Endothelial cell of umbilical vein (primary cell): ENCODE measurements at regions not wholly inside any gene's neighbourhood (a gene's known extent, or its start where the extent isn't known, plus 50 kb on each side); places are given as distances from the start of the nearest gene placed in this dataset.

Experiments used
- BruUV-seq: library from RNA; stranded (reverse); fragments of 400-500 nt; replicated peaks from 2 replicates; lab custom pipeline; 2021; lab: Mats Ljungman, UMichigan
- CTCF ChIA-PET: fragments of 300-600, 350-600 bp; sonication (Branson Sonifier 250); formaldehyde crosslinking; loops from one replicate; lab custom pipeline; 2021; ENCODE audit warnings: antibody characterized with exemption, inconsistent platforms; lab: Charles Lee
- POLR2A ChIA-PET: fragments of 300-600, 350-600 bp; sonication (Branson Sonifier 250); formaldehyde crosslinking; loops from one replicate; lab custom pipeline; 2021; ENCODE audit warnings: antibody characterized with exemption, inconsistent platforms; lab: Charles Lee
- DNase-seq: peaks from one replicate; pipeline ENCODE4 v3.0.0-alpha.2; 2011; ENCODE audit warnings: low read depth, low spot score
- FAIRE-seq: peaks from 2 replicates; lab custom pipeline; 2011; peaks lifted over from hg19 to GRCh38; lab: Jason Lieb, UNC
- H2AFZ ChIP-seq: 2 replicates; pipeline ENCODE4 v1.6.0; 2012; ENCODE audit warnings: low read depth, low read length, control low read depth, inconsistent platforms
- H3K27ac ChIP-seq: 2 replicates; pipeline ENCODE4 v1.5.1; 2011; ENCODE audit warnings: low read depth, mild to moderate bottlenecking, control low read depth, low read length, moderate library complexity; ENCODE audit not compliant: insufficient read depth
- H3K27me3 ChIP-seq, 2 experiments: 2 replicates each; pipeline versions ENCODE4 v1.6.0 to v1.6.1; 2011; ENCODE audit warnings: low read length in 2 of 2, mixed read lengths in 1 of 2; ENCODE audit not compliant: control insufficient read depth in 2 of 2, insufficient read depth in 2 of 2
- H3K36me3 ChIP-seq, 2 experiments: 2 replicates in 1 of 2; 3 replicates in 1 of 2; pipeline ENCODE4 v1.5.1; 2011; ENCODE audit warnings: low read length in 2 of 2, mild to moderate bottlenecking in 1 of 2, moderate library complexity in 1 of 2; ENCODE audit not compliant: control insufficient read depth in 2 of 2, insufficient read depth in 2 of 2; ENCODE audit errors: extremely low read depth in 1 of 2
- H3K4me1 ChIP-seq: 3 replicates; pipeline ENCODE4 v1.5.1; 2011; ENCODE audit warnings: mild to moderate bottlenecking, low read length; ENCODE audit not compliant: control insufficient read depth, insufficient read depth; ENCODE audit errors: extremely low read depth
- H3K4me2 ChIP-seq: 2 replicates; pipeline ENCODE4 v1.6.1; 2011; ENCODE audit warnings: low read length, control low read depth, mixed read lengths; ENCODE audit not compliant: insufficient read depth
- H3K4me3 ChIP-seq, 3 experiments: fragments of 200-600 bp in 1 of 3; sonication (generic), shearing (Covaris generic) in 1 of 3; replicated peaks in 1 of 3; 2 replicates each; pipeline ENCODE4 v1.5.1; 2011 to 2016; ENCODE audit warnings: control low read depth in 3 of 3, low read length in 3 of 3, mild to moderate bottlenecking in 2 of 3, inconsistent platforms in 1 of 3, low read depth in 1 of 3, moderate library complexity in 1 of 3; ENCODE audit not compliant: insufficient read depth in 1 of 3
- H3K79me2 ChIP-seq: 2 replicates; pipeline ENCODE4 v1.6.0; 2012; ENCODE audit warnings: low read length, inconsistent platforms; ENCODE audit not compliant: control insufficient read depth, insufficient read depth
- H3K9ac ChIP-seq: replicated peaks from 2 replicates; pipeline ENCODE3; 2011; ENCODE audit warnings: low read length, control low read depth; ENCODE audit not compliant: insufficient read depth; ENCODE audit errors: extremely low read depth
- H3K9me1 ChIP-seq: replicated peaks from 3 replicates; pipeline ENCODE4 v1.6.0; 2011; ENCODE audit warnings: mild to moderate bottlenecking, low read length; ENCODE audit not compliant: control insufficient read depth, insufficient read depth; ENCODE audit errors: extremely low read depth
- H3K9me3 ChIP-seq: replicated peaks from 2 replicates; pipeline ENCODE4 v1.5.1; 2012; ENCODE audit warnings: low read length, inconsistent platforms; ENCODE audit not compliant: control insufficient read depth, insufficient read depth
- H4K20me1 ChIP-seq: replicated peaks from 2 replicates; pipeline ENCODE3; 2011; ENCODE audit warnings: mild to moderate bottlenecking, low read length; ENCODE audit not compliant: control insufficient read depth, insufficient read depth; ENCODE audit errors: extremely low read depth
- CTCF ChIP-seq, 2 donors: IDR thresholded peaks; 1 replicate in 1 of 2; 2 replicates in 1 of 2; pipeline ENCODE4 v1.5.1; 2011; ENCODE audit warnings: low read length in 2 of 2, mild to moderate bottlenecking in 2 of 2, moderate library complexity in 2 of 2, control low read depth in 1 of 2, inconsistent platforms in 1 of 2, low read depth in 1 of 2; ENCODE audit not compliant: insufficient read depth in 1 of 2; ENCODE audit errors: extremely low read depth in 1 of 2
- EZH2 ChIP-seq: IDR thresholded peaks from 2 replicates; pipeline ENCODE4 v1.6.1; 2012; ENCODE audit warnings: borderline replicate concordance, low read depth, mild to moderate bottlenecking, moderate library complexity, low read length, inconsistent platforms; ENCODE audit not compliant: severe bottlenecking
- FOS ChIP-seq: IDR thresholded peaks from 2 replicates; pipeline ENCODE4 v1.6.1; 2011; ENCODE audit warnings: mild to moderate bottlenecking, low read length, moderate library complexity, borderline replicate concordance; ENCODE audit not compliant: insufficient read depth
- GATA2 ChIP-seq: IDR thresholded peaks from 2 replicates; pipeline ENCODE4 v1.7.0; 2011; ENCODE audit warnings: low read depth, mild to moderate bottlenecking, moderate library complexity, mixed read lengths, low read length; ENCODE audit not compliant: insufficient read length, insufficient read depth
- JUN ChIP-seq: IDR thresholded peaks from 2 replicates; pipeline ENCODE4 v1.6.1; 2011; ENCODE audit warnings: borderline replicate concordance, low read depth; ENCODE audit not compliant: insufficient read length, insufficient read depth
- MAX ChIP-seq: IDR thresholded peaks from 2 replicates; pipeline ENCODE4 v1.6.1; 2011; ENCODE audit not compliant: insufficient read depth, insufficient read length
- MYC ChIP-seq: IDR thresholded peaks from one replicate; pipeline ENCODE4 v1.6.1; 2011; ENCODE audit warnings: mild to moderate bottlenecking, low read depth, low read length
- POLR2A ChIP-seq: IDR thresholded peaks from 2 replicates; pipeline ENCODE4 v1.6.1; 2012; ENCODE audit warnings: low read depth, mild to moderate bottlenecking, control low read depth, low read length
- POLR2AphosphoS5 ChIP-seq: IDR thresholded peaks from 2 replicates; pipeline ENCODE4 v1.6.1; 2012; ENCODE audit warnings: low read depth, mild to moderate bottlenecking, control low read depth, low read length, moderate library complexity; ENCODE audit not compliant: insufficient read depth
- dilution Hi-C: fragments of 300-500 bp; cut with MboI; formaldehyde crosslinking; loops from one replicate; pipeline ENCODE4 v1.15.0; 2019; ENCODE audit warnings: low sequenced_read_pairs; ENCODE audit not compliant: extremely low pct_ligation_motif_present
- intact Hi-C: fragments of 100-400 bp; cut with micrococcal nuclease; formaldehyde crosslinking; loops from one replicate; pipeline ENCODE4 v1.10.0; 2022

GRCh38 chr5:97844797-97845196 lies 661.8 kb upstream of the RIOK2 start:
- no peaks in the 10 kb centered on the region for H3K9me1 ChIP-seq

More at GRCh38 chr5:97844797-97845196, 661.8 kb upstream of the RIOK2 start:
- TF ChIP-seq MAX, result no peak
- no peak for TF ChIP-seq CTCF (IDR thresholded peaks at IDR 0.05; ENCODE audit: extremely low read depth in 1 of 2, insufficient read depth in 1 of 2, low read depth in 1 of 2, low read length in 2 of 2)
- TF ChIP-seq MYC, result no peak
- no peak for TF ChIP-seq EZH2
- no peak for TF ChIP-seq FOS
- no peak for TF ChIP-seq GATA2
- TF ChIP-seq POLR2A, result no peak
- no peak for TF ChIP-seq POLR2AphosphoS5
- no peak for TF ChIP-seq JUN
- Histone ChIP-seq H3K79me2 (no peaks in the 10 kb centered on the region), H3K9ac (no peak overlapping the region), H3K27ac (no peak overlapping the region), H3K36me3 (no peaks in the 10 kb centered on the region), H4K20me1 (no peaks in the 10 kb centered on the region), H3K4me2 (no peak overlapping the region), H2AFZ (no peak overlapping the region), H3K9me3 (no peaks in the 10 kb centered on the region), H3K4me1 (peaks cover 17% of the 10 kb centered on the region), H3K27me3 (no peaks in the 10 kb centered on the region), H3K4me3 (no peak overlapping the region)
- CTCF ChIA-PET, result no interaction called here
- BruUV-seq, result no TSS peak
- POLR2A ChIA-PET, result no interaction called here
- intact Hi-C loops (loop anchor here (5.0 kb wide), 1 partner anchor 312 kb away; no protein-coding TSS in a partner anchor), dilution Hi-C loops (no loop called here)
- no peak for DNase-seq
- FAIRE-seq, result no peak
